ENCODE measurements at regions not wholly inside any gene's neighbourhood (a gene's known extent, or its start where the extent isn't known, plus 50 kb on each side); places are given as distances from the start of the nearest gene placed in this dataset.

DNA sequence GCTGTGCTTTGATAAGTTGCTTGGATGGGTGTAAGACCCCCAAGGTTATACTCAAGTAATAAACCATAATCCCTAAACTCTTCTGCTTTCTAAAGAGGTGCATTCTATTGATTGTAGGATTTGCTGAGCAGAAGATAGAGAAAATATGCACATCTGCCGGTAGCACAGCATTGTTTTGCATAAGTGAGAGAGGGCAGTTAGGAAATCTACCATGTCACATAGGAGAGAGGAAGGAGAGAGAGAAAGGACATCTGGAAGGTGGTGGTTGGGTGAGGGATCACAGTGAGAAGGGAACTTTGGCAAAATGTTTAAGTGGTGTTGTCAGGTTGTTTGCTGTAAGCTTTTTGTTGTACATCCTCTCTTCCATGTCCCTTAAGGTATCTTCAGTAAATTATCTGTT, 73.6 kb upstream of the BDNF start:
- DNase-seq (ENCODE audit: low read depth in 2 of 2) = no peak

DNA sequence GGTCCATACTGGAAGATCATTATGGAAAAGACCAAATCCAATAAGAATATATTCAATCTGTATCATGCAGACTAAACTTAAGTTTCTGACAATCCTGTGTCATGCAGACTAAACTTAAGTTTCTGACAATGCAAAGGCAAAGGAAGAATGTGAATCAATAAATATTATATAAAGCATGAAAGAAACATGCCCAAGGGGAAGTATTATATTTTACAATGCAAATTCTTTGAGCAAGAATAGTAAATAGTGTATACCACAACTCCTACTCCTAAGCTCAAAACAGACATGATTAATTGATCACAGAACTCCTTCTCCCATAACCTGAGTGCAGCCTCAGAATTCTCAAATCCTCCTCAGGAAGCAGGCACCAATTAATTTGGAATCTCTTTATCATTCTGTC, 71.3 kb upstream of the BDNF start:
- DNase-seq (ENCODE audit: low read depth in 2 of 2) = no peak

DNA sequence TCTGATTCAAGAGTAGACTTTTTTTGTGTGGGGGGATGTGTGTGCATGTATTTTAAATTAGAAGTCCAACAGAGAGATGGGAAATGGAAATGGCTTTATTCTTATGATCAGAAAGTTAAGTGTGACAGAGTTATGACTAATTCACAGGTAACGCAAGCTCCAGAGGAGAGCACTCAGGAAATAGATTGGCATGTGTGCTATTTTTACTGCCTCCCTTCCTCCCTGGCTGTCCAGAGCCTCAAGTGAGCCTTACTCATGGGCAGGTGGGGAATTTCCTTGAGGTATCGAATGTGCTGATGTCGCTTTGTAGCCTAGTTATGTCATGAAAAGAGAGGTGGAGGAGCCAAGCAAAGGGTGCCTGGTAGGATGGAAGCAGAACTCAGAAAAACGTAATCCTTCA, 70.3 kb upstream of the BDNF start:
- no peak for DNase-seq (ENCODE audit: low read depth in 2 of 2)

DNA sequence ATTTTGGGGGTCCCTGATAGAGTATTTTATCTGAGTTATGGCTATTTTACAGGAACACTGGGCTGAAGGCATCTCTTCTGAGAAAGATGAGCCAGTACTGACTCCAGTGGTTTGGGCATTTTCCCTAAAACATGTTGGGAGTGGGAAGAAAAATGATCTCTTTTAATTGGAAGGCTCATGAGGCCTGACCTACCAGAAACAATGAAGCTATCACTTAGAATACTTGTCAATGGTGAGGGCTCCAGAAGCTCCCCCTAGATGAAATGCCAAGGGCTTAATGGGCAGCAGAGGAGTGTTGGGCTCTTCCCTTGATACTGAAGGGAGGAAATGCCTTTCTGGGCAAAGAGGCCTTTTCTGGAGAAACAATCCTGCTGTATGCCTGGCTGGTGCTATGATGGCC, 63.5 kb upstream of the BDNF start:
- DNase-seq (ENCODE audit: low read depth in 2 of 2) = no peak

DNA sequence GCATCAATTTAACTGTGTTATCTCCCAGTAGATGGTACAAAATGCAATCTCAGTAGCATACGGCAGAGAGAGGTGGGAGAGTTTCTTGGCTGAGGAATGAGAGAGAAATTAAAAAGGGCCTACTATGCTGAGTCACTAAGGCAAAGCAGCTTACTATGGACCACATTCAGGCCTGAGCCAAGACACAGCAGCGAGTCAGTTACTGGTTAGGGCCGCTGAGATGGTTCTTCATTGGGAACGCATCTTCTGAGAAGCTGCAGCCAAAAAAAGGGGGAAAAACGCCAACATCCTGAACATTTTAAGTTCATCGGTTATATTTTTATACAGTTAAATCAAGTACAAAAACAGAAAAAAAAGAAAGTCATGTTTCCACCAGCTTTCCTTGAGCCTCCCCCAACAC, 61.1 kb upstream of the BDNF start:
- DNase-seq (ENCODE audit: low read depth in 2 of 2) = no peak

DNA sequence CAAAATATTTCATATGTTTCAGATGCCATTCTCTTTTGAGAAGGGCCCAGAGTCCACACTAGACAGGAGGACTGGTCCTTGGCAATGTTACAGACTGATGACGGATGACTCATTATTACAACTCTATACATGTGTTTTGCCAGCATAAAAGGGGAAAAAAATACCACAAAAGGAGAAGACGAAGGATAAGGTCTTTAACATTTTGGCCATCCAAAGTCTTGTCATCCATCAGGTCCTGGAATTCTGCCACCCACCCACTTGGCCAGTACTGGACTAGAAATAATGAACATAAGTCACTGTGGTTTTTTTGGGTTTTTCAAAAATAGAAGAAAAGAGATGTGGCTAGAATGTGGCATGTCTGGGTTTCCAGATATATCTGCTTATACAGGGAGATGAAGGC, 57.7 kb upstream of the BDNF start:
- peak; percentile 70 to 71 for DNase-seq (ENCODE audit: low read depth in 2 of 2)

DNA sequence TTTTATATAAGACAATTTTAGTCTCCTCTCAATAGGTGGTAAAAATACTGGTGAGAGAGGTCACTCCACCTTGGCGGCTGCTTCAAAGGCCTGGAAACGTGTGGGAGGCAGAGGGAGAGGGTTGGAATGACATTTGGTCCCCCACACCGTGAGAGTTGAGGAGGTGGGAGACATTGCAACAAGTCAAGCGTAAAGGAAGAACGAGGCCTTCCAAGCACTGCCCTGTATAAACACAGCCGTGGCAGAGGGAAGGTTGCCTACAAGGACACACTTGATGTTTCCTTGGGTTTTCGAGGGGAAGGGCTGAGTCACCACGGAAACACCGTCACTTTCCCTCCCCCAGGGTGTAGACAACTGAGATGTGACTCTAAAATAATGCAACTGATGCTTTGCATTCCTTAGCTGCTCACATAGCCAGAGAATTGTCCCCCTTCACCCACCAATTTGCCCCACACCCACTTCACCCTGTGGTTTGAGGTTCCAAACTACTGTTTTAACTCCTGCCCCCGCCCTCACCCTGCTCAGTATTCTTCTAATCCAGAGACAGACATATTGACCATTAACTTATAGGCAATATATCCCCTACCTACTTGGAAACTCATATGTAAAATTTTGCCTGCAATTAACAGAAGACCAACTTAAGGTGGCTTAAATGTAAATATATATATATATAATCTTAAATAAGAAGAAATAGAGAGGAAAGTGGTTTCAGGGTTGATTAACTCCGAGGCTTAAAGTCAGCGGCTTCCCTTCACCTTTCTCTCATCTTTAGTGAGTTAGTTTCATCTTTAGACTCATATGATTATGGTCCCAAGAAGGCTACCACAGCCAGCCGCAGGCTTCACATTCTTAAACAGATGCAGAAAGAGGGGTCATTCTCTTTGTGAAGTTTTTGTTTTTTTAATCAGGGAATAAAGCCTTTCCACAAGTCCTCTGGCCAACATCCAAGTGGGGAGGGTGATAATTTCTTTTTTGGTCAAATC, 54.1 kb upstream of the BDNF start:
- peak in 1 of 2 experiments; percentile 25 for DNase-seq (ENCODE audit: low read depth in 2 of 2)

Data from fibroblast of skin of left quadriceps (primary cell).